H9 (cell line): ENCODE measurements at regions not wholly inside any gene's neighbourhood (a gene's known extent, or its start where the extent isn't known, plus 50 kb on each side); places are given as distances from the start of the nearest gene placed in this dataset.

Experiments
- DNase-seq: peaks from one replicate; pipeline ENCODE4 v3.0.0-alpha.2; 2017
- H2AFZ ChIP-seq: one replicate; pipeline ENCODE4 v1.6.1; 2013; ENCODE audit warnings: mild to moderate bottlenecking, low read length, control low read depth, moderate library complexity
- H2AK5ac ChIP-seq: 2 replicates; pipeline ENCODE4 v1.6.1; 2013; ENCODE audit warnings: low read length, control low read depth, mixed read lengths; ENCODE audit not compliant: insufficient read length
- H2BK120ac ChIP-seq: one replicate; pipeline ENCODE4 v1.6.1; 2013; ENCODE audit warnings: low read depth, mild to moderate bottlenecking, low read length, control low read depth, inconsistent platforms; ENCODE audit not compliant: poor library complexity, severe bottlenecking
- H2BK12ac ChIP-seq: 2 replicates; pipeline ENCODE4 v1.6.1; 2013; ENCODE audit warnings: low read length, control low read depth, mixed read lengths, low read depth; ENCODE audit not compliant: insufficient read length
- H2BK15ac ChIP-seq: 2 replicates; pipeline ENCODE4 v1.6.1; 2013; ENCODE audit warnings: low read depth, low read length, control low read depth
- H2BK20ac ChIP-seq: one replicate; pipeline ENCODE4 v1.6.1; 2013; ENCODE audit warnings: low read depth, mild to moderate bottlenecking, low read length, control low read depth, inconsistent platforms; ENCODE audit not compliant: poor library complexity, severe bottlenecking
- H2BK5ac ChIP-seq: 2 replicates; pipeline ENCODE4 v1.6.1; 2013; ENCODE audit warnings: low read length, control low read depth, mixed read lengths; ENCODE audit not compliant: insufficient read length
- H3K14ac ChIP-seq: 2 replicates; pipeline ENCODE4 v1.6.1; 2013; ENCODE audit warnings: low read length, control low read depth; ENCODE audit not compliant: insufficient read depth
- H3K18ac ChIP-seq: 2 replicates; pipeline ENCODE4 v1.6.1; 2013; ENCODE audit warnings: low read depth, mild to moderate bottlenecking, mixed read lengths, low read length, control low read depth; ENCODE audit not compliant: insufficient read length
- H3K23ac ChIP-seq: 2 replicates; pipeline ENCODE4 v1.6.1; 2013; ENCODE audit warnings: low read length, control low read depth, mixed read lengths, low read depth; ENCODE audit not compliant: insufficient read length
- H3K23me2 ChIP-seq: 2 replicates; pipeline ENCODE4 v1.6.1; 2013; ENCODE audit warnings: low read depth, mild to moderate bottlenecking, mixed read lengths, low read length, control low read depth; ENCODE audit not compliant: insufficient read length, poor library complexity, severe bottlenecking
- H3K27ac ChIP-seq: 2 replicates; pipeline ENCODE4 v1.5.1; 2013; ENCODE audit warnings: low read length, control low read depth, mixed read lengths, low read depth; ENCODE audit not compliant: insufficient read length
- H3K27me3 ChIP-seq: 2 replicates; pipeline ENCODE4 v1.6.1; 2013; ENCODE audit warnings: low read length, control low read depth, inconsistent platforms; ENCODE audit not compliant: insufficient read depth
- H3K4ac ChIP-seq: 2 replicates; pipeline ENCODE4 v1.6.1; 2013; ENCODE audit warnings: low read depth, mild to moderate bottlenecking, control low read depth, inconsistent platforms, low read length, moderate library complexity
- H3K4me1 ChIP-seq: 2 replicates; pipeline ENCODE4 v1.6.1; 2013; ENCODE audit warnings: low read length, control low read depth, inconsistent platforms; ENCODE audit not compliant: insufficient read depth
- H3K4me2 ChIP-seq: 2 replicates; pipeline ENCODE4 v1.6.1; 2013; ENCODE audit warnings: low read length, control low read depth, mixed read lengths; ENCODE audit not compliant: insufficient read length, insufficient read depth
- H3K56ac ChIP-seq: 2 replicates; pipeline ENCODE4 v1.6.1; 2013; ENCODE audit warnings: low read depth, mild to moderate bottlenecking, mixed read lengths, low read length, control low read depth; ENCODE audit not compliant: insufficient read length
- H3K79me1 ChIP-seq: 2 replicates; pipeline ENCODE4 v1.6.1; 2013; ENCODE audit warnings: low read depth, mild to moderate bottlenecking, moderate library complexity, low read length, control low read depth, inconsistent platforms; ENCODE audit not compliant: insufficient read depth, poor library complexity, severe bottlenecking
- H3K79me2 ChIP-seq: 2 replicates; pipeline ENCODE4 v1.6.1; 2013; ENCODE audit warnings: low read length, control low read depth, inconsistent platforms; ENCODE audit not compliant: insufficient read depth
- H3K9ac ChIP-seq: 2 replicates; pipeline ENCODE4 v1.6.1; 2013; ENCODE audit warnings: low read length, control low read depth, mixed read lengths; ENCODE audit not compliant: insufficient read length; ENCODE audit errors: extremely low read depth
- H3K9me3 ChIP-seq: one replicate; pipeline ENCODE4 v1.6.1; 2013; ENCODE audit warnings: low read depth, low read length, inconsistent platforms; ENCODE audit not compliant: control insufficient read depth
- H3T11ph ChIP-seq: one replicate; pipeline ENCODE4 v1.6.1; 2013; ENCODE audit warnings: mild to moderate bottlenecking, low read length, control low read depth, inconsistent platforms
- H4K20me1 ChIP-seq: one replicate; pipeline ENCODE4 v1.6.1; 2013; ENCODE audit not compliant: control insufficient read depth, insufficient read length, insufficient read depth
- H4K5ac ChIP-seq: 2 replicates; pipeline ENCODE4 v1.6.1; 2013; ENCODE audit warnings: low read depth, mild to moderate bottlenecking, mixed read lengths, low read length, control low read depth; ENCODE audit not compliant: insufficient read length
- H4K8ac ChIP-seq: replicated peaks from 2 replicates; pipeline ENCODE4 v1.6.1; 2013; ENCODE audit warnings: low read length, control low read depth, mixed read lengths, low read depth; ENCODE audit not compliant: insufficient read length
- H4K91ac ChIP-seq: 2 replicates; pipeline ENCODE4 v1.6.1; 2013; ENCODE audit warnings: low read depth, mild to moderate bottlenecking, moderate library complexity, mixed read lengths, low read length, control low read depth; ENCODE audit not compliant: insufficient read length
- H3K27ac Mint-ChIP-seq, 3 experiments: 2 replicates in 2 of 3; 3 replicates in 1 of 3; pipeline ENCODE4 v1.8.0; 2020 to 2021; ENCODE audit warnings: mixed read lengths in 3 of 3, mild to moderate bottlenecking in 1 of 3, moderate library complexity in 1 of 3
- H3K27me3 Mint-ChIP-seq: 2 replicates; pipeline ENCODE4 v1.8.0; 2021; ENCODE audit warnings: low read depth, mild to moderate bottlenecking, moderate library complexity, mixed read lengths
- H3K36me3 Mint-ChIP-seq, 3 experiments: 2 replicates in 2 of 3; 3 replicates in 1 of 3; pipeline ENCODE4 v1.8.0; 2020 to 2021; ENCODE audit warnings: low read depth in 3 of 3, mixed read lengths in 3 of 3; ENCODE audit not compliant: insufficient read depth in 1 of 3
- H3K4me1 Mint-ChIP-seq, 2 experiments: 2 replicates each; pipeline ENCODE4 v1.8.0; 2020; ENCODE audit warnings: mixed read lengths in 2 of 2
- H3K4me3 Mint-ChIP-seq, 2 experiments: 2 replicates in 1 of 2; 3 replicates in 1 of 2; pipeline ENCODE4 v1.8.0; 2020 to 2021; ENCODE audit warnings: mild to moderate bottlenecking in 2 of 2, mixed read lengths in 2 of 2, moderate library complexity in 1 of 2
- H3K9me3 Mint-ChIP-seq, 2 experiments: 2 replicates in 1 of 2; 3 replicates in 1 of 2; pipeline ENCODE4 v1.8.0; 2020; ENCODE audit warnings: mild to moderate bottlenecking in 2 of 2, mixed read lengths in 2 of 2, moderate library complexity in 1 of 2
- CTCF ChIP-seq: fragments of 200-600 bp; sonication (generic); conservative IDR thresholded peaks from 3 replicates; pipeline ENCODE4 v1.8.0; 2021; ENCODE audit warnings: antibody characterized with exemption, mild to moderate bottlenecking
- WGBS: extraction: QIAGEN DNeasy Blood & Tissue Kit; methylation state at CpG from one replicate; pipeline ENCODE4 v1.1.7; 2013; ENCODE audit warnings: missing lambda C conversion rate, low lambda C conversion rate, mixed read lengths; ENCODE audit not compliant: insufficient read length; ENCODE audit errors: extremely low coverage; 5-methylcytosine and 5-hydroxymethylcytosine counted together

GRCh38 chr17:43328650-43329049 lies 70.1 kb upstream of the ARL4D start:
- Histone ChIP-seq H2AFZ (no peak overlapping the region), H2BK12ac (no peak overlapping the region), H3K79me1 (no peaks in the 10 kb centered on the region), H4K91ac (no peak overlapping the region), H3K27me3 (no peaks in the 10 kb centered on the region), H3K23me2 (peaks cover 3% of the 10 kb centered on the region), H3K4me2 (no peak overlapping the region), H3K18ac (no peak overlapping the region), H3T11ph (no peak overlapping the region), H4K20me1 (no peaks in the 10 kb centered on the region), H3K4me1 (no peaks in the 10 kb centered on the region), H4K8ac (no peak overlapping the region), H3K14ac (no peak overlapping the region), H2AK5ac (no peak overlapping the region), H2BK15ac (no peak overlapping the region), H3K79me2 (no peaks in the 10 kb centered on the region), H3K23ac (no peak overlapping the region), H3K56ac (no peak overlapping the region), H4K5ac (no peak overlapping the region), H3K4ac (no peak overlapping the region), H3K27ac (no peak overlapping the region), H3K9me3 (no peaks in the 10 kb centered on the region), H3K9ac (no peak overlapping the region), H2BK120ac (no peak overlapping the region), H2BK5ac (no peak overlapping the region), H2BK20ac (no peak overlapping the region)
- H3K4me1 Mint-ChIP-seq, result peaks cover 15 to 22% of the 10 kb centered on the region in 2 experiments
- WGBS, result no CpG with 5 or more reads among the region's 3 CpGs
- TF ChIP-seq CTCF, result no peak
- H3K27me3 Mint-ChIP-seq, result no peaks in the 10 kb centered on the region
- H3K27ac Mint-ChIP-seq, result no peak overlapping the region; a peak in 1 of 7 replicates
- no peak overlapping the region for H3K4me3 Mint-ChIP-seq
- no peaks in the 10 kb centered on the region for H3K9me3 Mint-ChIP-seq
- no peaks in the 10 kb centered on the region for H3K36me3 Mint-ChIP-seq
- no peak for DNase-seq
